Muscle layer of colon (tissue), 2 donors: ENCODE measurements at regions not wholly inside any gene's neighbourhood (a gene's known extent, or its start where the extent isn't known, plus 50 kb on each side); places are given as distances from the start of the nearest gene placed in this dataset.

Experiments used
- H3K27ac ChIP-seq: one replicate; pipeline ENCODE4 v1.7.0; 2013; ENCODE audit warnings: low read depth, mild to moderate bottlenecking, low read length, moderate library complexity
- H3K27me3 ChIP-seq, 2 donors: one replicate each; pipeline ENCODE4 v1.7.0; 2013; ENCODE audit warnings: low read length in 2 of 2, mild to moderate bottlenecking in 2 of 2; ENCODE audit not compliant: insufficient read depth in 2 of 2, control insufficient read depth in 1 of 2
- H3K36me3 ChIP-seq: one replicate; pipeline ENCODE4 v1.7.0; 2013; ENCODE audit warnings: mild to moderate bottlenecking, low read length; ENCODE audit not compliant: insufficient read depth
- H3K4me1 ChIP-seq: one replicate; pipeline ENCODE4 v1.7.0; 2013; ENCODE audit warnings: mild to moderate bottlenecking, low read length; ENCODE audit not compliant: insufficient read depth
- H3K4me3 ChIP-seq, 2 donors: one replicate each; pipeline ENCODE4 v1.7.0; 2013; ENCODE audit warnings: low read length in 2 of 2, low read depth in 1 of 2, mild to moderate bottlenecking in 1 of 2, moderate library complexity in 1 of 2
- H3K9ac ChIP-seq: one replicate; pipeline ENCODE4 v1.7.0; 2013; ENCODE audit warnings: low read length
- H3K9me3 ChIP-seq: one replicate; pipeline ENCODE4 v1.7.0; 2013; ENCODE audit warnings: mild to moderate bottlenecking, low read length
- donor health status: abdominal sarcoma.
- donor health status: Adenocarcinoma of cecum.

- Histone ChIP-seq H3K9me3 (no peaks in the 10 kb centered on the region), H3K4me1 (no peaks in the 10 kb centered on the region), H3K9ac (no peak overlapping the region), H3K36me3 (no peaks in the 10 kb centered on the region), H3K27me3 (no peaks in the 10 kb centered on the region), H3K27ac (no peak overlapping the region), H3K4me3 (no peak overlapping the region)
Observed at GRCh38 chr7:10912077-10912476, 61.6 kb upstream of the PHF14 start.

DNA sequence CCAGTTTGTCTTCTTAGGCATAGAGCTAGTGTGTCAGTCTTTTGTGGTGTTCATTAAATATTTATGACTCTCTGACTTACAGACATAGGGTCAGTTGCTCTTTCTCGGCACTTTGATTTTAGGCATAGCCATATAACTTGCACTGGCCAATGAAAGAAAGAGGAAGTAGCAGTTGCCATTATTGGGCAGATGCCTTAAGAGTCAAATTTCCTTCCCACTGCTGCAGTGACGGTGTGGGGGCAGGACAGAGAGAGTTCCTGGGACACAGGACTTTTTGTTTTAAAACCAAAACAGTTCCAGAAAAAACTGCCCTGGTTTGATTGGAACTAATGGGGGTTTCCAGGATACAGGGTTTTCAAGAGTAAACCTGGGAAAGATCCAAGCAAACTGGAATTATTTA lies 60.2 kb upstream of the PHF14 start:
- H3K27me3 ChIP-seq: no peaks in the 10 kb centered on the region
- no peaks in the 10 kb centered on the region for H3K9me3 ChIP-seq
- no peak overlapping the region for H3K27ac ChIP-seq
- H3K9ac ChIP-seq: no peak overlapping the region
- H3K4me1 ChIP-seq: no peaks in the 10 kb centered on the region
- H3K36me3 ChIP-seq: no peaks in the 10 kb centered on the region
- H3K4me3 ChIP-seq: no peak overlapping the region

DNA sequence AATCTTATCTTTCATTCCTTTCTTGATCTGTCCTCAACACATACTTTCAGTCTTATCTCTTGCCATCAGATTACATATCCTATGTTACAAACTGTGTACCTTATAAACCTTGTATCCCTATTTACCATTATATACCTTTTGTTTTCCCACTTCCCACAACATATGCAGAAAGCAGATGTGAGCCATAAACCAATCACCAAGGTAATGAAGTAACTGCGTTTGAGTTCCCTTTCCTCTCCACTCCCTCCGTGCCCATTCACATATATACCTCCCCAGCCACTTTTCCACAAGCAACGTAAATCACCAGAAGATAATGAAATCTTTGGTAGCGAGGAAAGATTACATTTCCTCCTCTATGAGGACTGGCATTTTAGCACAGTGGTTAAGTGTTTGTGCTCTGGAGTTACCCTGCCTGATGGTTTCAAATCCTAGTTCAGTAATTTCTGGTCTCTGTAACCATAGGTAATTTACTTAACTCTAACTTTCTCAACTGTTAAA lies 55.5 kb upstream of the PHF14 start:
- no peaks in the 10 kb centered on the region for H3K4me1 ChIP-seq
- H3K36me3 ChIP-seq: no peaks in the 10 kb centered on the region
- H3K4me3 ChIP-seq: no peak overlapping the region
- no peaks in the 10 kb centered on the region for H3K27me3 ChIP-seq
- H3K9me3 ChIP-seq: no peaks in the 10 kb centered on the region
- H3K9ac ChIP-seq: no peak overlapping the region
- no peak overlapping the region for H3K27ac ChIP-seq

GRCh38 chr7:10919923-10920322 lies 53.7 kb upstream of the PHF14 start:
- Histone ChIP-seq H3K9me3 (no peaks in the 10 kb centered on the region), H3K4me1 (no peaks in the 10 kb centered on the region), H3K27ac (no peak overlapping the region), H3K9ac (no peak overlapping the region), H3K4me3 (no peak overlapping the region), H3K27me3 (no peaks in the 10 kb centered on the region), H3K36me3 (no peaks in the 10 kb centered on the region)
